Ishikawa (cell line): ENCODE measurements at regions not wholly inside any gene's neighbourhood (a gene's known extent, or its start where the extent isn't known, plus 50 kb on each side); places are given as distances from the start of the nearest gene placed in this dataset.

Experiments used
- FOXM1 ChIP-seq: IDR thresholded peaks from 2 replicates; pipeline ENCODE4 v1.6.1; 2012; ENCODE audit warnings: low read depth, borderline replicate concordance
- MAX ChIP-seq: IDR thresholded peaks from 2 replicates; pipeline ENCODE4 v1.6.1; 2012
- TAF1 ChIP-seq: IDR thresholded peaks from 2 replicates; pipeline ENCODE4 v1.6.1; 2012; ENCODE audit warnings: low read depth, mild to moderate bottlenecking

DNA sequence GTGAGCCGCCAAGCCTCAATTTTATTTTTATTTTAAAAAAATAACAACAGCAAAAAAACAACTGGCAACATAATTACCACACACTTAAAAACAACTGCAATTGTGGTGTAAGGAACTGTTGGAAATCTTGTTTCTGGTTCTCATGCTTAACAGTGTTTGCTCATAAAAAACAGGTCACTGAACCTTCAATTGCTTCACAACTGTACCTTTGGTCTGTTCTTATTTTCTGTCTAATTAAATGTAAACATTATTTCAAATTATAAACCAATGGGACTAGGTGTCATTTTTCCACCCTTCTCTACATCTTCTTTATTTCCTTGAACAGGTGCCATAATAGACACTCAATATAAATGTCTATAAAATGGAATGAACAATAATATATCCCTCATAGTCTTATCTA, 68.4 kb upstream of the CHRM3 start:
- no peak for TF ChIP-seq FOXM1
- TF ChIP-seq MAX, result no peak
- TF ChIP-seq TAF1, result no peak
